Large intestine (tissue), 3 donors: ENCODE measurements at regions not wholly inside any gene's neighbourhood (a gene's known extent, or its start where the extent isn't known, plus 50 kb on each side); places are given as distances from the start of the nearest gene placed in this dataset.

Source experiments
- DNase-seq, 2 donors: peaks; one replicate each; pipeline versions ENCODE4 v3.0.0 to v3.0.0-alpha.2; 2013
- H3K27ac ChIP-seq: one replicate; pipeline ENCODE4 v1.5.1; 2013; ENCODE audit warnings: low read length
- H3K27me3 ChIP-seq: 2 replicates; pipeline ENCODE4 v1.6.1; 2013; ENCODE audit warnings: low read length; ENCODE audit not compliant: control insufficient read depth, insufficient read depth
- H3K36me3 ChIP-seq: 2 replicates; pipeline ENCODE4 v1.6.1; 2013; ENCODE audit warnings: low read length; ENCODE audit not compliant: control insufficient read depth, insufficient read depth
- H3K4me1 ChIP-seq: one replicate; pipeline ENCODE4 v1.6.1; 2013; ENCODE audit warnings: low read length; ENCODE audit not compliant: control insufficient read depth, insufficient read depth
- H3K4me3 ChIP-seq: one replicate; pipeline ENCODE4 v1.5.1; 2013; ENCODE audit warnings: low read length
- H3K9me3 ChIP-seq: one replicate; pipeline ENCODE4 v1.6.1; 2013; ENCODE audit warnings: mild to moderate bottlenecking, low read depth, low read length, moderate library complexity; ENCODE audit not compliant: control insufficient read depth
- WGBS: methylation state at CpG from one replicate; pipeline ENCODE4 v1.1.5; 2013; ENCODE audit warnings: low lambda C conversion rate; ENCODE audit not compliant: insufficient coverage; 5-methylcytosine and 5-hydroxymethylcytosine counted together

DNA sequence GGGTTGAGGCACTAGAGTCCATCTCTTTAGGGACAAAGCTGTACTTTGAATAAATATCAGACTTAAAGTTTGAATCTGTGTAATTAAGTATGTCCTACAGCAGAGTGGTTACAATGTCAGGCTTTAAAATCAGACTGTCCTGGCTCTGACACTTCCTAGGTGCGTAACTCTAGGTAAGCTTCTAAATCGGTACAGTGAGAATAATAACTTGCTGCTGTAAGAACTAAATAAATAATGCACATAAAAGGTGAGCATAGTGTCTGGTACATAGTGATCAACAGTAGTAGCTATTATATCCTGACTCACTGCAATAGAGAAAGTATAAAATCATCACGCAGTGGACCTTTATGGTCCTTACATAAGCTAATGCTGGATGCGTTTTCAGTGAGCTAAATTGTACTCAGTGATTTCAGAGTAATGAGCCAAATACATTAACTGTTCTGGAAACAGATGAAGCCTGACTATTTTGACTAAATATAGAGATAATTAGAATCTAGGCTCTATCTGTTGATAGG lies 72.2 kb upstream of the PDK4 start:
- H3K4me1 ChIP-seq = no peaks in the 10 kb centered on the region
- no peak for DNase-seq
- H3K27ac ChIP-seq = no peak overlapping the region
- H3K4me3 ChIP-seq = no peak overlapping the region
- no peaks in the 10 kb centered on the region for H3K36me3 ChIP-seq
- H3K27me3 ChIP-seq = no peaks in the 10 kb centered on the region
- H3K9me3 ChIP-seq = peaks cover 2% of the 10 kb centered on the region
- WGBS = 100% methylated on average over 1 of the region's 4 CpGs

DNA sequence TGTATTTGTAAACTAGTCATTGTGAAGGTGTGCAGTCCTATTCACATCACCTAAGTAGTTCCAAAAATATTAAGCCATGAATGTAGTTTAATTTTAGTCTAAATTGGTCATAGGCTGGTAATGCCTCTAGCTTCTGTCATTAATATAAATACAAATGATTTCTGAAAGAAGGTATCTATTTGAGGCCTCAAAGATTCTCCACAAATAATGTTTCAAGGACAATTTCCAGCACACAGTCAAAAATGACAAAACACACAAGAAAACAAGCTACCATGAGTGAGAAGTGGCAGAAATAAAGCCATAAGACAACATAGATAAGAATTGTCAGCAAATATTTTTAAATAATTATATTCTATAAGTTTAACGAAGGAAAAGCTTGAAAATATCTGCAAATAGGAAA lies 66.7 kb upstream of the PDK4 start:
- no peak overlapping the region for H3K4me3 ChIP-seq
- H3K36me3 ChIP-seq = no peaks in the 10 kb centered on the region
- no peak overlapping the region for H3K27ac ChIP-seq
- WGBS = 87% methylated on average over 1 of the region's 1 CpG
- H3K9me3 ChIP-seq = peaks cover 6% of the 10 kb centered on the region
- no peak for DNase-seq
- H3K4me1 ChIP-seq = peaks cover 13% of the 10 kb centered on the region
- H3K27me3 ChIP-seq = no peaks in the 10 kb centered on the region

GRCh38 chr7:95660023-95660434 lies 63.7 kb upstream of the PDK4 start:
- no peaks in the 10 kb centered on the region for H3K36me3 ChIP-seq
- WGBS = no CpG with 5 or more reads among the region's 3 CpGs
- H3K9me3 ChIP-seq = peaks cover 6% of the 10 kb centered on the region
- H3K27me3 ChIP-seq = no peaks in the 10 kb centered on the region
- H3K4me1 ChIP-seq = peaks cover 13% of the 10 kb centered on the region
- peak overlapping the region; percentile 86 for H3K27ac ChIP-seq
- no peak overlapping the region for H3K4me3 ChIP-seq
- peak; percentile 93 to 97 for DNase-seq

GRCh38 chr7:95658676-95659075 lies 62.4 kb upstream of the PDK4 start:
- H3K27ac ChIP-seq = peak overlapping the region; percentile 65
- peak overlapping the region; percentile 10 for H3K4me3 ChIP-seq
- H3K27me3 ChIP-seq = no peaks in the 10 kb centered on the region
- H3K36me3 ChIP-seq = no peaks in the 10 kb centered on the region
- peak; percentile 69 to 86 for DNase-seq
- H3K9me3 ChIP-seq = peaks cover 3% of the 10 kb centered on the region
- peaks cover 13% of the 10 kb centered on the region for H3K4me1 ChIP-seq
- WGBS = no CpG with 5 or more reads among the region's 7 CpGs

- Histone ChIP-seq H3K4me3 (no peak overlapping the region), H3K4me1 (no peaks in the 10 kb centered on the region), H3K9me3 (no peaks in the 10 kb centered on the region), H3K36me3 (no peaks in the 10 kb centered on the region), H3K27me3 (no peaks in the 10 kb centered on the region), H3K27ac (no peak overlapping the region)
- 67% methylated on average over 3 of the region's 3 CpGs for WGBS
- no peak for DNase-seq
Observed at GRCh38 chr7:95649546-95649945, 53.2 kb upstream of the PDK4 start.

DNA sequence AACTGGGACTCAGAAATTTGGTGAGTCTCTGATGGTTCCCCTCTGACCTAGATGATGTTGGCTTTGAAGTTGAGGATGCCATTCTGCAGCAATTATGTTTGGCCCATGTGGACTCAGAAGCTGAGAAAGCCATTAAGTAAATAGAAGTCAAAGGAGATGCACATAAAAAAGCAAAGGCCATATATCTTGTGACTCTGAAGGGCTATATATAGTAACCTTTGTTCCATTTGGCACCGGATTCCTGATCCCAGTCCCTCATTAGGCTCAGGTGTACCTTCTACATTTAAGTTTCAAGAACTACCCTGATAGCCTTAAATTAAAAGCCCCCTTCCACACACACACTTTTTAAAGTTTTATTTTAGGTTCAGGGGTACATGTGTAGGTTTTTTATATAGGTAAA lies 50.0 kb upstream of the PDK4 start:
- Histone ChIP-seq H3K36me3 (no peaks in the 10 kb centered on the region), H3K27me3 (no peaks in the 10 kb centered on the region), H3K9me3 (no peaks in the 10 kb centered on the region), H3K4me1 (no peaks in the 10 kb centered on the region), H3K27ac (no peak overlapping the region), H3K4me3 (no peak overlapping the region)
- WGBS = no CpG with 5 or more reads among the region's 1 CpG
- peak; percentile 48 to 78 for DNase-seq
